ENCODE measurements at regions not wholly inside any gene's neighbourhood (a gene's known extent, or its start where the extent isn't known, plus 50 kb on each side); places are given as distances from the start of the nearest gene placed in this dataset.

- dilution Hi-C loops (cut with MboI; ENCODE audit: extremely low pct_ligation_motif_present, low sequenced_read_pairs) = no loop called here
- H3K27me3 ChIP-seq (ENCODE audit: control insufficient read depth, extremely low read depth, insufficient read depth, low read length) = no peaks in the 10 kb centered on the region
- H3K79me2 ChIP-seq (ENCODE audit: control insufficient read depth, insufficient read depth, low read length) = no peaks in the 10 kb centered on the region
- TF ChIP-seq EZH2 (IDR thresholded peaks at IDR 0.05; ENCODE audit: low read length) = no peak
- TF ChIP-seq, protein P1, sequence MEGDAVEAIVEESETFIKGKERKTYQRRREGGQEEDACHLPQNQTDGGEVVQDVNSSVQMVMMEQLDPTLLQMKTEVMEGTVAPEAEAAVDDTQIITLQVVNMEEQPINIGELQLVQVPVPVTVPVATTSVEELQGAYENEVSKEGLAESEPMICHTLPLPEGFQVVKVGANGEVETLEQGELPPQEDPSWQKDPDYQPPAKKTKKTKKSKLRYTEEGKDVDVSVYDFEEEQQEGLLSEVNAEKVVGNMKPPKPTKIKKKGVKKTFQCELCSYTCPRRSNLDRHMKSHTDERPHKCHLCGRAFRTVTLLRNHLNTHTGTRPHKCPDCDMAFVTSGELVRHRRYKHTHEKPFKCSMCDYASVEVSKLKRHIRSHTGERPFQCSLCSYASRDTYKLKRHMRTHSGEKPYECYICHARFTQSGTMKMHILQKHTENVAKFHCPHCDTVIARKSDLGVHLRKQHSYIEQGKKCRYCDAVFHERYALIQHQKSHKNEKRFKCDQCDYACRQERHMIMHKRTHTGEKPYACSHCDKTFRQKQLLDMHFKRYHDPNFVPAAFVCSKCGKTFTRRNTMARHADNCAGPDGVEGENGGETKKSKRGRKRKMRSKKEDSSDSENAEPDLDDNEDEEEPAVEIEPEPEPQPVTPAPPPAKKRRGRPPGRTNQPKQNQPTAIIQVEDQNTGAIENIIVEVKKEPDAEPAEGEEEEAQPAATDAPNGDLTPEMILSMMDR (optimal IDR thresholded peaks at IDR 0.05 in 1 of 3, IDR thresholded peaks at IDR 0.05 in 1 of 3, conservative IDR thresholded peaks at IDR 0.05 in 1 of 3; ENCODE audit: extremely low read depth in 1 of 3, insufficient read depth in 2 of 3, low read length in 3 of 3) = no peak
- DNase-seq (ENCODE audit: low read depth, low spot score) (no peak), FAIRE-seq (no peak)
- no peak overlapping the region for H2AFZ ChIP-seq (ENCODE audit: control insufficient read depth, low read length)
- no peaks in the 10 kb centered on the region for H3K36me3 ChIP-seq (ENCODE audit: control insufficient read depth in 2 of 2, extremely low read depth in 1 of 2, insufficient read depth in 2 of 2, low read length in 2 of 2)
- no peaks in the 10 kb centered on the region for H3K9me1 ChIP-seq (ENCODE audit: control insufficient read depth, extremely low read depth, insufficient read depth, low read length)
- no peaks in the 10 kb centered on the region for H3K4me1 ChIP-seq (ENCODE audit: control insufficient read depth, extremely low read depth, insufficient read depth, low read length)
- no peak overlapping the region for H3K27ac ChIP-seq (ENCODE audit: control insufficient read depth, insufficient read depth, low read length)
- no peak overlapping the region for H3K4me3 ChIP-seq (ENCODE audit: control insufficient read depth in 2 of 3, extremely low read depth in 1 of 3, insufficient read depth in 2 of 3, low read depth in 1 of 3, low read length in 3 of 3)
- no peaks in the 10 kb centered on the region for H4K20me1 ChIP-seq (ENCODE audit: control insufficient read depth, extremely low read depth, insufficient read depth, low read length)
- H3K4me2 ChIP-seq (ENCODE audit: control insufficient read depth, extremely low read depth, insufficient read depth, low read depth, low read length) = no peak overlapping the region
- no peak overlapping the region for H3K9ac ChIP-seq (ENCODE audit: control insufficient read depth, extremely low read depth, insufficient read depth, low read length)
- no peaks in the 10 kb centered on the region for H3K9me3 ChIP-seq (ENCODE audit: control insufficient read depth, low read depth, low read length)
Measured at GRCh38 chr20:6228302-6228843, 105.5 kb upstream of the FERMT1 start.

DNA sequence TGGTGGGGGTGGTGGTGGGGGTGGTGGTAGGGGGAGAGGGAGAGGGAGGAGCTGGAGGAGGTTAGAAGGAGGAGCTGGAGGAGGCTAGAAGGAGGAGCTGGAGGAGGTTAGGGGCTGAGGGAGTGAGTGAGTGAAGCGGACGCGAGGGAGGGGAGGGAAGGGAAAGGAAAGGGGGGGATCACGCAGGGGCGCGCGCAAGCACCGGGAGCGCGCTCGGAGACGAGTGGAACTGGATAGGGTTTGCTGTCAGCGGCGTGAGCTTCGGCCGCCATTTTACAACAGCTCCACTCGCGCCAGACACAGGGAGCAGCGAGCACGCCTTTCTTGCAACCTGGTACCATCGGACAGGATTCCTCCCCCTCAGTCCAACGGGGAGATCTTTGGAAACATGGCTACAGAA is 90.5 kb upstream of the FERMT1 start:
- H3K4me1 ChIP-seq (ENCODE audit: control insufficient read depth, extremely low read depth, insufficient read depth, low read length) = no peaks in the 10 kb centered on the region
- H3K4me2 ChIP-seq (ENCODE audit: control insufficient read depth, extremely low read depth, insufficient read depth, low read depth, low read length) = no peak overlapping the region
- DNase-seq (ENCODE audit: low read depth, low spot score) = no peak
- no peaks in the 10 kb centered on the region for H3K36me3 ChIP-seq (ENCODE audit: control insufficient read depth in 2 of 2, extremely low read depth in 1 of 2, insufficient read depth in 2 of 2, low read length in 2 of 2)
- H3K79me2 ChIP-seq (ENCODE audit: control insufficient read depth, insufficient read depth, low read length) = no peaks in the 10 kb centered on the region
- no peaks in the 10 kb centered on the region for H4K20me1 ChIP-seq (ENCODE audit: control insufficient read depth, extremely low read depth, insufficient read depth, low read length)
- dilution Hi-C loops (cut with MboI; ENCODE audit: extremely low pct_ligation_motif_present, low sequenced_read_pairs) = no loop called here
- H3K9me3 ChIP-seq (ENCODE audit: control insufficient read depth, low read depth, low read length) = no peaks in the 10 kb centered on the region
- no peaks in the 10 kb centered on the region for H3K27me3 ChIP-seq (ENCODE audit: control insufficient read depth, extremely low read depth, insufficient read depth, low read length)
- no peak overlapping the region for H3K4me3 ChIP-seq (ENCODE audit: control insufficient read depth in 2 of 3, extremely low read depth in 1 of 3, insufficient read depth in 2 of 3, low read depth in 1 of 3, low read length in 3 of 3)
- no peak overlapping the region for H3K9ac ChIP-seq (ENCODE audit: control insufficient read depth, extremely low read depth, insufficient read depth, low read length)
- no peaks in the 10 kb centered on the region for H3K9me1 ChIP-seq (ENCODE audit: control insufficient read depth, extremely low read depth, insufficient read depth, low read length)
- no peak for FAIRE-seq
- TF ChIP-seq, protein P1 (optimal IDR thresholded peaks at IDR 0.05 in 1 of 3, IDR thresholded peaks at IDR 0.05 in 1 of 3, conservative IDR thresholded peaks at IDR 0.05 in 1 of 3; ENCODE audit: extremely low read depth in 1 of 3, insufficient read depth in 2 of 3, low read length in 3 of 3) = no peak
- TF ChIP-seq EZH2 (IDR thresholded peaks at IDR 0.05; ENCODE audit: low read length) = no peak
- no peak overlapping the region for H2AFZ ChIP-seq (ENCODE audit: control insufficient read depth, low read length)
- no peak overlapping the region for H3K27ac ChIP-seq (ENCODE audit: control insufficient read depth, insufficient read depth, low read length)

Measured in keratinocyte (primary cell).